ENCODE measurements at regions not wholly inside any gene's neighbourhood (a gene's known extent, or its start where the extent isn't known, plus 50 kb on each side); places are given as distances from the start of the nearest gene placed in this dataset.
A peak's percentile ranks its signal among the peaks of the same experiment; 100 is the strongest.
"Not testable (repeated sequence)": the region's sequence is repeated elsewhere in the genome, so short reads cannot be mapped to it uniquely, and the experiment has no call there.

- DNase-seq (ENCODE audit: low spot score): no peak
Measured at GRCh38 chr12:91264178-91264577, 81.6 kb upstream of the DCN start.

GRCh38 chr12:91261820-91262676 is 79.4 kb upstream of the DCN start:
- peak; percentile 85 for DNase-seq (ENCODE audit: low spot score)

DNA sequence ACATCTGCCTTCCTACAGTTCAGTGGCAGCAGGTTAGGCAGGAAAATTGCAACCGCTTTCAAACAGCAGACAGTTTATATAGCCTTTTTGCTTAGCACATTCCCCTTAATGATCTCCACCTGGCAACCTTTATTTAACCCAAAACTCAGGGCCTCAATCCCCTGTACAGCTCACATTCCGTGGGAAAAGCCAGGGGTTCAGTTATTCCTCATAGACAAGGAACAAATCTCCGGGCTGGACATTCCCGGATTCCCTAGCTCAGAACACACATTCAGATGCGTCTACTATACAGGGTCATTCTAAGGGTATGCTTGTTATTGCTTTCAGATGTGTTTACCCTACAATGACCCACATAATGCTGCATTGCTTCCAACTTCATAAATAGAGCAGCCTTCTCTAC is 73.8 kb upstream of the DCN start:
- peak; percentile 75 for DNase-seq (ENCODE audit: low spot score)

GRCh38 chr12:91252341-91252740 is 69.7 kb upstream of the DCN start:
- DNase-seq (ENCODE audit: low spot score): no peak

DNA sequence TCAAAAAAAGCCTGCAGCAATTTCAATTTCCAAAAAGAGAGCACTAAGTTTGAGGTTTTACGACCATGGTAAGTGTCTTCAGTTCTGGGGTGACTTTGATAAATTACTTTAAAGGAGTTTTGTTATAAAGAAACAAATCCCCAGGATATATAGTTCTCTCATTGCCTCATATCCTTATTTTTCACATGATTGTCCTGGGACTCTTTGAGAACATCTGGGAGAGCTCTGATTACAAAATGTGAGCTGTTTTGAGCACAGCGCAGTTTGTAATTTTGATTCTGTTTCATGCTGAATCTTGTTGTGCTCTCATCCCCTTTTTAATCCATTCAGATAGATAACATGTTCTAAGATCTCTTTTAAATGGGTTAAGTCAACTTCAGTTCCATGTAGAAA is 67.7 kb upstream of the DCN start:
- peak; percentile 95 for DNase-seq (ENCODE audit: low spot score)

- DNase-seq (ENCODE audit: low spot score): peak; percentile 62
Measured at GRCh38 chr12:91249518-91250272, 67.1 kb upstream of the DCN start.

GRCh38 chr12:91249054-91249453 is 66.4 kb upstream of the DCN start:
- DNase-seq (ENCODE audit: low spot score): peak; percentile 53

GRCh38 chr12:91243177-91243576 is 60.6 kb upstream of the DCN start:
- not testable (repeated sequence) for DNase-seq (ENCODE audit: low spot score)

- peak; percentile 62 for DNase-seq (ENCODE audit: low spot score)
Measured at GRCh38 chr12:91241756-91242155, 59.1 kb upstream of the DCN start.

DNA sequence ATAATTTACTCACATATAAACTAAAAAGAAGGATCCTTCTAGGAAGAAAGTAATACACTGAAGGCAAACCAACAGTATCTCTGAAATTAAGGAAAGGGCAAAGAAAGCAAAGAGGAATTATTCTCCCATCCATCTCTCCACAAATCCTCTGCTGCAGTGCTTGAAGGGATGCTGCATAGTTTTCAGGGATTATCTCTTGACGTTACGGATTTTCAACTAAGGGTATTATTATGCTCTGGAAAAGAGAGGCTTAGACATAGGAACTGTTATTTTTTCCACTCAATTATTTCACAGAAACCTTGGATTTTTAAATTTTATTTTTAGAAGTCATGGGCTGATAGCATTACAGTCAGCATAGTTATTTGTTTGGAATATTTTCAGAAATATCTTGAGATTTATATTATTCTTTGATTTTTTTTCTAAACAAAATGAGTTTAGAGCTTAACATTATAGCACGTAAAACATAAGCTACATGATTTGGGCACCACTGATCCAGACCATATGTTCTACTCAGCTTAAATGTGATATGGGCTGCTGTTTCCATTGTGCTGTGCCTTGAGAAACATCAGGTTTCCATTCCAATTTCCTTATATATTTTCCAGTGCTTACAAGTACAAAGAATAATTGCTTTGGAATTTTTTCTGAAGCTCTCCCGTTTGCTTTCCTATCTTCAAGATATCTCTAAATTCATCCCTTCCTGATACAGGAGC is 57.9 kb upstream of the DCN start:
- peak; percentile 96 for DNase-seq (ENCODE audit: low spot score)

- peak; percentile 88 for DNase-seq (ENCODE audit: low spot score)
Measured at GRCh38 chr12:91239481-91239880, 56.9 kb upstream of the DCN start.
